ENCODE measurements at regions not wholly inside any gene's neighbourhood (a gene's known extent, or its start where the extent isn't known, plus 50 kb on each side); places are given as distances from the start of the nearest gene placed in this dataset.

DNA sequence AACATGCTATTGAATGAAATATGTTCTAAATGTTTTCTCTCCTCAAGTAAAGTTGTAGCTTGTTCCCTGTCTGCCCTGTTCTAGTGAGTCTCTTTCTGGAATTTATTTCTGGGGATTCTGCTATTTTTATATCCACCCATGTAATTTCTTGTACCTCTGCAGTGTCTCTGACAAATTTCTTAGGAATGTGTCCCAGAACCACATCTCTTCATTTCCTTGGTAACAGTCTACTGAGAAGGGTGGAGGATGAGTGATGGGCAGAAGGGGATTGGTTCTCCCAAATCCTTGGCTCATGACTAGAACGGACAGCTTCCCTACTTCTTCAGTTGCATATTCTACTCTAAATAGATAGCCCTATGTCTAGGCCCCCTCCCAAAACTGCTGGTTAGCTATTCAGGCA is 490.6 kb upstream of the LINC00305 start (continued):
- TF ChIP-seq, protein P1, sequence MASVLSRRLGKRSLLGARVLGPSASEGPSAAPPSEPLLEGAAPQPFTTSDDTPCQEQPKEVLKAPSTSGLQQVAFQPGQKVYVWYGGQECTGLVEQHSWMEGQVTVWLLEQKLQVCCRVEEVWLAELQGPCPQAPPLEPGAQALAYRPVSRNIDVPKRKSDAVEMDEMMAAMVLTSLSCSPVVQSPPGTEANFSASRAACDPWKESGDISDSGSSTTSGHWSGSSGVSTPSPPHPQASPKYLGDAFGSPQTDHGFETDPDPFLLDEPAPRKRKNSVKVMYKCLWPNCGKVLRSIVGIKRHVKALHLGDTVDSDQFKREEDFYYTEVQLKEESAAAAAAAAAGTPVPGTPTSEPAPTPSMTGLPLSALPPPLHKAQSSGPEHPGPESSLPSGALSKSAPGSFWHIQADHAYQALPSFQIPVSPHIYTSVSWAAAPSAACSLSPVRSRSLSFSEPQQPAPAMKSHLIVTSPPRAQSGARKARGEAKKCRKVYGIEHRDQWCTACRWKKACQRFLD (CRISPR knock-in tag; IDR thresholded peaks at IDR 0.05) = no peak
- TF ChIP-seq, protein P2, sequence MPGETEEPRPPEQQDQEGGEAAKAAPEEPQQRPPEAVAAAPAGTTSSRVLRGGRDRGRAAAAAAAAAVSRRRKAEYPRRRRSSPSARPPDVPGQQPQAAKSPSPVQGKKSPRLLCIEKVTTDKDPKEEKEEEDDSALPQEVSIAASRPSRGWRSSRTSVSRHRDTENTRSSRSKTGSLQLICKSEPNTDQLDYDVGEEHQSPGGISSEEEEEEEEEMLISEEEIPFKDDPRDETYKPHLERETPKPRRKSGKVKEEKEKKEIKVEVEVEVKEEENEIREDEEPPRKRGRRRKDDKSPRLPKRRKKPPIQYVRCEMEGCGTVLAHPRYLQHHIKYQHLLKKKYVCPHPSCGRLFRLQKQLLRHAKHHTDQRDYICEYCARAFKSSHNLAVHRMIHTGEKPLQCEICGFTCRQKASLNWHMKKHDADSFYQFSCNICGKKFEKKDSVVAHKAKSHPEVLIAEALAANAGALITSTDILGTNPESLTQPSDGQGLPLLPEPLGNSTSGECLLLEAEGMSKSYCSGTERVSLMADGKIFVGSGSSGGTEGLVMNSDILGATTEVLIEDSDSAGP (CRISPR knock-in tag; IDR thresholded peaks at IDR 0.05) = no peak

DNA sequence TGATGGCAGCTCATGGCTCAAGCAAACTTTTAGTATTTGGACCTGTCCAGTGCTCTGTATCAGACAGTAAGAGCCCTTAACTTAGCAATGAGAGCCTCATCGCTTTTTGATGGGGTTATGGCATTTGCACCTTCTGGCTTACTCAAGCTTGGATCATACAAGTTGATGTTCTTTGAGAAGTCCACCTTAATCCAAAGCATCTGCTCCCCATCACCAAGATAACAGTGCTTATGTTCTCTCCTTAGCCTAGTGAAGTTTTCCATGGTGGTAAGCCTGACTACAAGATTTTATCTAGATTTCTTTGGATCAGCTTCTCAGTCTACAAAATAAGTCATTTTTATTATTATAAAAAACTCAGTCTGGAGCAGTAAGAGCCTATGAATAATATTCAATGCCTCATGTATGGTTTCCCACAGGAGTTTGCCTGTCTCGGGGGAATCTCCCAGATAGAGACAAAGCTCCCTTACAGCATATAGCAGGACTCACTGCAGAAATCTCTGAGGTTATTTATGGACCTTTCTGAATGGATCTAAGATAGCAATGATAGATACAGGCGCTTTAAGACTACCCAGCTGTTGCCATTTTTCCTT is 472.2 kb upstream of the LINC00305 start:
- intact Hi-C loops (cut with micrococcal nuclease) (no loop called here), in situ Hi-C loops (cut with MboI) (no loop called here)
- POLR2A ChIA-PET = interaction anchor here (0.6 kb wide), 1 partner anchor 32 kb away, joined by 3 read pairs; no protein-coding TSS in a partner anchor
- H3K4me3 ChIP-seq = no peak overlapping the region
- no peak overlapping the region for H3K9ac ChIP-seq (ENCODE audit: insufficient read depth in 1 of 2, low read depth in 2 of 2, low read length in 2 of 2)
- H3K4me2 ChIP-seq (ENCODE audit: insufficient read depth, low read length) = no peak overlapping the region
- no peaks in the 10 kb centered on the region for H3K36me3 ChIP-seq (ENCODE audit: control insufficient read depth, insufficient read depth, low read length)
- H3K4me1 ChIP-seq (replicated peaks in 1 of 2; ENCODE audit: control insufficient read depth in 2 of 2, insufficient read depth in 2 of 2, low read length in 2 of 2) = no peaks in the 10 kb centered on the region
- no peak for FAIRE-seq
- TF ChIP-seq ZFP1 (CRISPR knock-in tag; IDR thresholded peaks at IDR 0.05) = no peak
- H3K27ac ChIP-seq (ENCODE audit: extremely low read depth, low read depth, low read length) = no peak overlapping the region
- no peak overlapping the region for H2AFZ ChIP-seq (ENCODE audit: low read depth, low read length)
- H3K79me2 ChIP-seq (ENCODE audit: control insufficient read depth, insufficient read depth, low read length) = no peaks in the 10 kb centered on the region
- no peaks in the 10 kb centered on the region for H4K20me1 ChIP-seq (replicated peaks; ENCODE audit: control insufficient read depth, insufficient read depth, low read length)
- DNase-seq (ENCODE audit: extremely low read depth in 1 of 4, low spot score in 3 of 4) = no peak
- CTCF ChIA-PET (ENCODE audit: low intra/inter-chr PET ratio) = no interaction called here
- no TSS peak for BruUV-seq (replicated peaks)
- H3K9me1 ChIP-seq (ENCODE audit: control insufficient read depth, insufficient read depth, low read length) = no peaks in the 10 kb centered on the region
- ATAC-seq = no peak
- H3K27me3 ChIP-seq (ENCODE audit: control insufficient read depth in 2 of 2, insufficient read depth in 2 of 2, low read length in 2 of 2) = no peaks in the 10 kb centered on the region
- WGBS (ENCODE audit: insufficient coverage, low coverage, missing lambda C conversion rate) = 0% methylated on average over 3 of the region's 3 CpGs
- no peaks in the 10 kb centered on the region for H3K9me3 ChIP-seq (replicated peaks; ENCODE audit: control insufficient read depth, insufficient read depth, low read depth, low read length)

Measured in K562 (cell line).